GM13977 (cell line): ENCODE measurements at regions not wholly inside any gene's neighbourhood (a gene's known extent, or its start where the extent isn't known, plus 50 kb on each side); places are given as distances from the start of the nearest gene placed in this dataset.
"Not testable (repeated sequence)": the region's sequence is repeated elsewhere in the genome, so short reads cannot be mapped to it uniquely, and the experiment has no call there.

Source experiments
- DNase-seq: peaks from one replicate; pipeline ENCODE4 v3.0.0; 2012; ENCODE audit warnings: low spot score
- CTCF ChIP-seq: IDR thresholded peaks from 2 replicates; pipeline ENCODE4 v1.5.1; 2012; ENCODE audit warnings: mild to moderate bottlenecking, control low read depth; ENCODE audit not compliant: insufficient read depth; ENCODE audit errors: extremely low read depth, missing control alignments
- in situ Hi-C: fragments of 300-500 bp; cut with MboI; formaldehyde crosslinking; loops from one replicate; pipeline ENCODE4 v1.12.0; 2022; ENCODE audit warnings: low sequenced_read_pairs, low pct_unique_long_range_greater_than_20kb, mixed read lengths, inconsistent platforms; ENCODE audit not compliant: unreplicated experiment

GRCh38 chr9:42239445-42240260 is 56.2 kb downstream of the SPATA31A6 start:
- DNase-seq, in situ Hi-C loops: not testable (repeated sequence)

GRCh38 chr9:42240261-42240579 is 56.8 kb downstream of the SPATA31A6 start:
- DNase-seq, in situ Hi-C loops: not testable (repeated sequence)

- DNase-seq, in situ Hi-C loops: not testable (repeated sequence)
Measured at GRCh38 chr9:42243211-42243610, 59.8 kb downstream of the SPATA31A6 start.

GRCh38 chr9:42243822-42244221 is 60.4 kb downstream of the SPATA31A6 start:
- in situ Hi-C loops, DNase-seq: not testable (repeated sequence)

- DNase-seq, in situ Hi-C loops: not testable (repeated sequence)
Measured at GRCh38 chr9:42268729-42269128, 85.3 kb downstream of the SPATA31A6 start.

GRCh38 chr9:42269171-42269570 is 85.7 kb downstream of the SPATA31A6 start:
- DNase-seq, in situ Hi-C loops: not testable (repeated sequence)

- in situ Hi-C loops = not testable (repeated sequence)
Measured at GRCh38 chr9:42273191-42273590, 89.7 kb downstream of the SPATA31A6 start.

GRCh38 chr9:42275141-42275540 is 91.7 kb downstream of the SPATA31A6 start:
- DNase-seq = no peak
- TF ChIP-seq CTCF = no peak
- in situ Hi-C loops = no loop called here

More at GRCh38 chr9:42273191-42273590, 89.7 kb downstream of the SPATA31A6 start:
- DNase-seq = not testable (repeated sequence)

GRCh38 chr9:42282531-42283178 is 99.2 kb downstream of the SPATA31A6 start:
- in situ Hi-C loops, DNase-seq: not testable (repeated sequence)

GRCh38 chr9:42283179-42283543 is 99.7 kb downstream of the SPATA31A6 start:
- DNase-seq, in situ Hi-C loops: not testable (repeated sequence)

GRCh38 chr9:42286145-42286845 is 102.8 kb downstream of the SPATA31A6 start:
- in situ Hi-C loops, DNase-seq: not testable (repeated sequence)

GRCh38 chr9:42288002-42288864 is 104.8 kb downstream of the SPATA31A6 start:
- DNase-seq, in situ Hi-C loops: not testable (repeated sequence)

GRCh38 chr9:42288865-42289229 is 105.4 kb downstream of the SPATA31A6 start:
- DNase-seq, in situ Hi-C loops: not testable (repeated sequence)

GRCh38 chr9:42300124-42300523 is 116.7 kb downstream of the SPATA31A6 start:
- in situ Hi-C loops, DNase-seq: not testable (repeated sequence)

- DNase-seq, in situ Hi-C loops: not testable (repeated sequence)
Measured at GRCh38 chr9:42306625-42307024, 123.2 kb downstream of the SPATA31A6 start.

- DNase-seq, in situ Hi-C loops: not testable (repeated sequence)
Measured at GRCh38 chr9:42307449-42307848, 124.0 kb downstream of the SPATA31A6 start.
